AG09319 (cell line): ENCODE measurements at regions not wholly inside any gene's neighbourhood (a gene's known extent, or its start where the extent isn't known, plus 50 kb on each side); places are given as distances from the start of the nearest gene placed in this dataset.

Experiments
- DNase-seq: peaks from one replicate; pipeline ENCODE4 v3.0.0-alpha.2; 2010; ENCODE audit warnings: low read depth; ENCODE audit errors: extremely low read depth
- TF ChIP-seq, protein P1 (sequence below): IDR thresholded peaks from 2 replicates; pipeline ENCODE4 v1.5.1; 2011; ENCODE audit warnings: low read depth, mild to moderate bottlenecking, inconsistent platforms, low read length, moderate library complexity

DNA sequence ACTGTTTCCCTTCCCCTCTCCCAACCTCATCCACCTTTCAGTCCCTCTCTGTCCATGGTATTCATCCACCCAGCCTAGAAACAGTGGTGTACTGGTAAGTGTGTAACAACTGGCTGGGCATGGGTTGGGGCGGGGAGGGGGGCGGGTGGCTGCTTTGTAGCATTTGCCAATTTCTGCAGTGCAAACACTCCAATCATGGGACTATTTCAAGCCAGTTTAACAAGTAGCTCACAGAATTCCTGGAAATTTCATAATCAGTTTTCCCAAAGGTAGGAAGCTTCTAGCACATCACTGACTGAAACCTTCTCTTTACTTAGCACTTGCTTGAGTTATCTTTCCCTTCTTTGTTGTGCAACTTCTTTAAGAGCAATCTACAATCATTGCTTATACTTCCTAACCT is 100.8 kb upstream of the WASF3 start:
- TF ChIP-seq, protein P1, sequence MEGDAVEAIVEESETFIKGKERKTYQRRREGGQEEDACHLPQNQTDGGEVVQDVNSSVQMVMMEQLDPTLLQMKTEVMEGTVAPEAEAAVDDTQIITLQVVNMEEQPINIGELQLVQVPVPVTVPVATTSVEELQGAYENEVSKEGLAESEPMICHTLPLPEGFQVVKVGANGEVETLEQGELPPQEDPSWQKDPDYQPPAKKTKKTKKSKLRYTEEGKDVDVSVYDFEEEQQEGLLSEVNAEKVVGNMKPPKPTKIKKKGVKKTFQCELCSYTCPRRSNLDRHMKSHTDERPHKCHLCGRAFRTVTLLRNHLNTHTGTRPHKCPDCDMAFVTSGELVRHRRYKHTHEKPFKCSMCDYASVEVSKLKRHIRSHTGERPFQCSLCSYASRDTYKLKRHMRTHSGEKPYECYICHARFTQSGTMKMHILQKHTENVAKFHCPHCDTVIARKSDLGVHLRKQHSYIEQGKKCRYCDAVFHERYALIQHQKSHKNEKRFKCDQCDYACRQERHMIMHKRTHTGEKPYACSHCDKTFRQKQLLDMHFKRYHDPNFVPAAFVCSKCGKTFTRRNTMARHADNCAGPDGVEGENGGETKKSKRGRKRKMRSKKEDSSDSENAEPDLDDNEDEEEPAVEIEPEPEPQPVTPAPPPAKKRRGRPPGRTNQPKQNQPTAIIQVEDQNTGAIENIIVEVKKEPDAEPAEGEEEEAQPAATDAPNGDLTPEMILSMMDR = no peak
- DNase-seq = no peak

DNA sequence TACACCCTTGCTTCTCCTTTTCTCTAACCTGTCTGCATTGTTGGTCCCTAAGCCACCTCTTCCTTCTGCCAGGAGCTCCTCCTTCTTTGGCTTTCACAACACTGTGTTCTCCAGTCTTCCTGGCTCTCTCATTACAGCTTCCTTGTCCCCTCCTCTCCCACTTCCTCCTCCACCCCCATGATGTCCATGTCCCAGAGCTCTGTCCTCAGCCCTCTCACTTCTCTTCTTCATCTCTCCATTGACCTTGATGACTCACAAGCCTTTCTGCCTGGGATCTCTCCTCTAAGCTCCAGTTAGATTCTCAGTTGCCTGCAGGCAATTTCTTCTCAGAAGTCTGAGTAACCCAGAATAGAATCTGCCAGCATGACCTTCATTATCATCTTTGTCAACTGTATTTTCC is 100.3 kb upstream of the WASF3 start:
- TF ChIP-seq, protein P1 = no peak
- no peak for DNase-seq

DNA sequence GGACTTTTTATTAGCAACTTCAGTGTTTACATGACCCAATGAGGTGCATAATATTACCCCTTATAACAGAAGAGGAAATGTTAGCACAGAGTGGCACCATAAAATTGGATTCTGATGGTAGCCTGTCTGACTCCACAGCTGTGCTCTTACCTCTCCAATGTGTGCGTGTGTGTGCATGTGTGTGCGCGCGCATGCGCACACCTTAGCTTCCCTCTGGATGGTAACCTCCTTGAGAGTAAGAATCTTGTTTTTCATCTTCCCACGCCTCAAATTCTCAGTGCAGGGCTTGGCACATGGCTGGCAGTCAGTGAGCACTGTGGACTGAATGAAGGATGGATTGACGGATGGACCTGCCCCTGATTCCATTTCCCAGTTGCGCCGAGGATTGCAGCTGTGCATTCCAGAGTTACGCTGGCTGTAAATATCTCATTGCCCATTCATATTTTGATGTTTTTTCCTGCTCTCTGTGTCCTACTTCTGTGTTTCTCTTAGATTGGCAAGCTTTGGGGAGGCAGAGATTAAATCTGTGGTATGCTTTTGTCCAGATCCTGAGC is 99.2 kb upstream of the WASF3 start:
- no peak for DNase-seq
- TF ChIP-seq, protein P1 = no peak

DNA sequence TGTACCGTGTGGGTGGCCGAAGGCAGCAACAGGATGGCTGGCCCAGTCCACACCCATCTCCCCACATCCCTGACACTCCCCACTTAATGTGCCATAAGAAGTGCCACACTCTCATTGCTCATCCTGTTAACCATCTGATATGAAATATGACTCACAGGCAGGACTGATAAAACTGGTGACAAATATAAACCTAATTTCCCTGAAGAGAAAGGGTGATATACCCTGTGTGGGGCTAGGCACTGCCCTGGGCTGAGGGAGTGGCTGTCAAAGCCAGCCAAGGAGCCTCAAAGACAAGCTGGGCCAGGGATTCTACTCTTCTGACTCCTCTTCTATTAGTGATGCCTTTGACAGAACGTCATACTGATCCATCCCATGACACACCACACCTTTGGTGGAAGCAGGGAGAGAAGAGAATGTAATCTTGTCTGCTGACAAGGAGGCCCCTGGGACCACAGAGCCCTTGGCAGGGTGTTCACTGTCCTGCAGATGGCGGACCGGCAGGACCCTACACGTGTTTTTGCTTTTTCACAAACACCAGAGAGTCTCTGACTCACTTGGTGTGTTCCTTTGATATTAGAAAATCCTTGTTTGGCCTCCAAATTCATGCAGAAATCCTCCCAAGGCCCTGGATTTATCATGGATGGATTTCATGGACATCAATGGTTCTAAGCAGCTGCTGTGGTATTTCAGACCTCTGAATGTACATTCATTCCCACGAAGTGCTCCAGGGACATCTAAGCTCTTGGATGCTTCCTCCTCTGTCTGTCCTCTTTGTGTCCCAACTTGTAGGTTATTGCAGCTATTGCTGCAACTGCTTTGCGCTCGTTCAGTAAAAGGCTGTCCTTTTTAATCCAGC is 98.0 kb upstream of the WASF3 start:
- DNase-seq = no peak
- TF ChIP-seq, protein P1 = no peak

DNA sequence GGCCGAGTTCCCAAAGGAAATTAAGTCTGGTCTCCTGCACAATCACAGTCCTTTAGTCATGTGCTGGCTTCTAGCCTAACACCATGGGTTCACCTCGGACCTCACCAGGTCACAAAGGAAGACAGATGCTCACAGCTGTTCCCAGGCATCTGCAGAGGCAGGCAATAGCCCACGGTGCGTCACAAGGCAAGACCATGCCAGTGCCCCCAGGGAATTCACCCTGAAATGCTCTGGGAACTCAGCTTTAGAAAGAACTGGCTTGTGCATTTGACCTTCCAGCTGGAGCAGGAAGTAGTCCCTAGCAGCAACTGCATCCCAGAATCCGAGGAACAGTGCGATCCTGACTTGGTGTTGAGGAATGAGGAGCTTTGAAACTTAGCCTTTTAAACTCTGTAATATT is 96.8 kb upstream of the WASF3 start:
- TF ChIP-seq, protein P1 = no peak
- no peak for DNase-seq

DNA sequence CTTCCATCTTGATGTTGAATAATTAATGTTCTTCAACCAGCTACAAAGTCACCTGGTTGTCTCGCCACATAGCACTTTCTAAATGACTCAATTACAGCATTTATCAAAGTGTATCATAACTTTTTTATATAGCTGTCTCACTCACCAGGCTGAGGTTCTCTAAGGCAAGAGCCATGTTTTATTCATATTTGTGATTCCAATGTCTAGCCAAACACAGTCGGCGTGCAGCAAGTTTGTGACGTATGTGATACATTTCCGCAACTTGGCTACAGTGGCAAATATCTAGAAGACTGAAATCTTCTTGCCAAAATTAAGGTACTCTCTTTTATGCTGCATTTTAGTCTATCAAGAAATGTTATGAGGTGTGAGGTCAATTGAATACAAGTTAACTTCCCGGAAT is 94.2 kb upstream of the WASF3 start:
- no peak for DNase-seq
- TF ChIP-seq, protein P1 = no peak

DNA sequence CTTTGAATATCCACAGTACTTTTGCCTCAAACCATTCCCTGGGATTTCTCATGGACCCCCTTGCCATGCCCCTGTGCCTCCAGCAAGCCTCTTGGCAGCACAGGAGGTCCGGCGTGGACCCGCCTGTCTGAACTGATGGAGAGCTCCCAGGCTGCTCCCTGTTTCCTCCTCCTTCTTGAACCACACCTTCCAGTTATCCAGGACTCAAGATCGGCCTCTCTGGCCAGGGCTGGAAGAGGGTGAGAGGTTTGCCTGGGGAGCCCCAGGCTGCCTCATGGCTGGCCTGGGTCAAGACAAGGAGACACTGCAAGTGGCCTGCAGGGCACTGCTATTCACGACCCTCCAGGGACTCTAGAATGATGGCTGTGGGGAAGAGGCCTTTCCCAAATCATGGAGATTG is 93.6 kb upstream of the WASF3 start:
- TF ChIP-seq, protein P1 = no peak
- DNase-seq = no peak
